ENCODE measurements at regions not wholly inside any gene's neighbourhood (a gene's known extent, or its start where the extent isn't known, plus 50 kb on each side); places are given as distances from the start of the nearest gene placed in this dataset.
"Not testable (repeated sequence)": the region's sequence is repeated elsewhere in the genome, so short reads cannot be mapped to it uniquely, and the experiment has no call there.

GRCh38 chr5:164119806-164120447, 614.5 kb downstream of the MAT2B start:
- DNase-seq (ENCODE audit: low read depth), result peak; percentile 8

DNA sequence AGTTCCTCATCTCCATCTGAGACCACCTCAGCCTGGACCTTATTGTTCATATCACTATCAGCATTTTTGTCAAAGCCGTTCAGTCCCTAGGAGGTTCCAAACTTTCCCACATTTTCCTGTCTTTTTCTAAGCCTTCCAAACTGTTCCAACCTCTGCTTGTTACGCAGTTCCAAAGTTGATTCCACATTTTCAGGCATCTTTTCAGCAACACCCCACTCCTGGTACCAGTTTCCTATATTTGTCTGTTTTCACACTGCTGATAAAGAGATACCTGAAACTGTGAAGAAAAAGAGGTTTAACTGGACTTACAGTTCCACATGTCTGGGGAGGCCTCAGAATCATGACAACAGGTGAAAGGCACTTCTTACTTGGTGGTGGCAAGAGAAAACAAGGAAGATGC, 622.1 kb downstream of the MAT2B start:
- no peak for DNase-seq (ENCODE audit: low read depth)

GRCh38 chr5:164132358-164132757, 626.9 kb downstream of the MAT2B start:
- DNase-seq (ENCODE audit: low read depth), result no peak

- no peak for DNase-seq (ENCODE audit: low read depth)
Measured at GRCh38 chr5:164137095-164137494, 631.7 kb downstream of the MAT2B start.

DNA sequence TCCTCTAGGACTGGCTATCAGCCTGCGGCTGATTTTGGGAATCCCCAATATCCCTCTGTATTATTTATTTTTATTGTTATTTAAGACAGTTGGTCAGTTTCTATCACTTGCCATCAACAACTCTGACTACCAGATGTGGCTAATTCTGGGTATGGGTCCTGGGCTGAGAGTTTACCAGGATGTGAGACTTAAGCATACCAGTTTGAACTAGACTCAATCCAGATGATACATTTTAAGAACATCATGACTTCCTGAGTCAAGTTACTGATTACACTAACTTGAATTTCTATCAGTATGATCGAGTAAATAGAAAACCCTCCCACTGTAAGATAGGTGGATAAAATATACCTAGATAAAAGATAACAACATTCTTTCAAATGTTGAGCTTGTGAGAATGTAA, 634.0 kb downstream of the MAT2B start:
- DNase-seq (ENCODE audit: low read depth), result no peak

DNA sequence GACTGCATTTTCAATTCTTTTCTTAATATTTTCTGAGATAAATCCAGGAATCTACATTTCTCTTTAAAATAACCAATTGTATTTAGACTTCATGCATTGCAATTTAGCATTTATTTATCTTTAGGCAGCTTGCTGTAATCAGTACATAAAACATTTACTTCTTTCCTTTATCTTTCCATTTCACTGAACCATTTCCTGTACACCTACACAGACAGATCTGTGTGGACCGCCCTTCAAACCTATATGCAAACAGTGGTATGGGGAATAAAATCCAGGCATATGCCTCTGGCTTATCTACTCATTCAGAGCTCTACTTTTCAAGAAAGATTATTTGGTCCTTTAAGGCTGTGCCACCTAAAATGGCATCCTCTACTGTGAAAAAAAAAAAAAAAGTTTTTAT, 640.0 kb downstream of the MAT2B start:
- DNase-seq (ENCODE audit: low read depth), result no peak

- no peak for DNase-seq (ENCODE audit: low read depth)
Measured at GRCh38 chr5:164146223-164146622, 640.8 kb downstream of the MAT2B start.

DNA sequence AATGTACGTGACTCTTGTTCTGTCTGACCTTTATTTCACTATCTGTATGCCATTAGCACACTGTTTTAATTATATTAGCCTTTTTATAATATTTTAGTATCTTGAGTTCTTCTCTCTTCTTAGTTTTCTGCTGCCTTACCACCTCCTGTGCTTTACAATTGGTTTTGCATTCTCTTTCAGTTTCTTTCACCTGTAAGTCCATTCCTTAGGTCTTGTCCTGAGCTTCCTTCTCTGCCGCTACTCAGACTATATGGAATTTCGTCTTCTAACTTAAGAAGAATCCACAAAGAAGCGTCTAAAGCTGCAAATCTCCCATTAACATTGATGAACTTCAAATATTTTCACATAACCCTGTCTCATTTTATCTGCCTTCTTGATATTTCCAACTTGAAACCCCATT, 642.9 kb downstream of the MAT2B start:
- DNase-seq (ENCODE audit: low read depth), result no peak

DNA sequence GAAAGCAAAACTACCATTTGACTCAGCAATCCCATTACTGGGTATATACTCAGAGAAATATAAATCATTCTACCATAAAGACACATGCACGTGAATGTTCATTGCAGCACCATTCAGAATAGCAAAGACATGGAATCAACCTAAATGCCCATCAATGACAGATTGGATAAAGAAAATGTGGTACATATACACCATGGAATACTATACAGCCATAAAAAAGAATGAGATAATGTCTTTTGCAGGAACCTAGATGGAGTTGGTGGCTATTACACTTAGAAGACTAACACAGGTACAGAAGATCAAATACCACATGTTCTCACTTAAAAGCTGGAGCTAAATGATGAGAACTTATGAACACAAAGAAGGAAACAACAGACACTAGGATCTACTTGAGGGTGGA, 647.1 kb downstream of the MAT2B start:
- not testable (repeated sequence) for DNase-seq (ENCODE audit: low read depth)

DNA sequence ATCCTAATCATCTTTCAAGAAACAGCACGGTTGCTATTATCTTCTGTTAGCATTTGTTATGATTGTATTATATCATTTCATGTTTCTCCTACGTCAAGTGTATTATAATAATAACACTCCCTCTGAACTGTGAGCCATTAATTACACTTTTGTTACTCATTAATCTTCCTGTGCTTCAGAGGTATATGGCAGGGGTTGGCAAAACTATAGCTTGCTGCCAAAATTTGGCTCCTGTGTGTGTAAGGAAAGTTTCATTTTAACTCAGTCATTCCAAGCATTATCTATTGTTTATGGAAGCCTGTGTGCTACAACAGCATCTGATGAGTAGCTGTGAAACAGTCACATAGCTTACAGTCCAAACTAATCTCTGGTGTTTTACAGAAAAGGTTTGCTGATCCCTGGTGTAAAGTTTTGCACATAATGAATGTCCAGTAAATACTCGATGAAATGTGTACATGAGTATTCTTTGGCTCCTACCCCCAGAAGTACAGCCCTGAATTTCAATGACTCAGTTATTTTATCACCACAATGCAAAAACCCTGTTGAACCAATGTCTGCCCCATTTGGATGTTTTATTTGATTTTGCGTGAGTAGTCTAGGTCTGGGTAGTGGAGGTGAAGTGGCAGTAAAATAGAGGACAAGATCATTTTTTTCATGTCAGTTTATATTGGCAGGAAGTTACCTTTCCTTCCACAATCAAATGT, 648.2 kb downstream of the MAT2B start:
- no peak for DNase-seq (ENCODE audit: low read depth)

GRCh38 chr5:164170814-164171213, 665.4 kb downstream of the MAT2B start:
- no peak for DNase-seq (ENCODE audit: low read depth)

DNA sequence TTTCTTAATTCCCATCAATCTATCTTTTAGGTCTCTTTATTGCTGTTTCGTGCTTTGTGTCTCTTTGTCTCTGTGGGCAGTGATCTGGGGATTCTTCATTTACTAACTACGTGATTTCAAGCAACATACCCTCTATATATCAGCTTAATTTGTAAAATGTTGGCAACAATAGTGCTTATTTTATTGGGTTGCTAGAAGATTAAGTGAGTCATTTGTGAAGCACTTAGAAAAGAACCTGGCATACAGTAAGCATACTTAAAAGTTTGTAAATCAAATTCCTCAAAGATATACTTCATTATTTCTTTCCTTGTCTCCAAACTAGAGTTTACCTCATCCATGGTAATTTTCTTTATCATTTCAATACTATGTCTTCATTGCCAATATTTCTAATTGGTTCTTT, 669.7 kb downstream of the MAT2B start:
- peak; percentile 25 for DNase-seq (ENCODE audit: low read depth)

DNA sequence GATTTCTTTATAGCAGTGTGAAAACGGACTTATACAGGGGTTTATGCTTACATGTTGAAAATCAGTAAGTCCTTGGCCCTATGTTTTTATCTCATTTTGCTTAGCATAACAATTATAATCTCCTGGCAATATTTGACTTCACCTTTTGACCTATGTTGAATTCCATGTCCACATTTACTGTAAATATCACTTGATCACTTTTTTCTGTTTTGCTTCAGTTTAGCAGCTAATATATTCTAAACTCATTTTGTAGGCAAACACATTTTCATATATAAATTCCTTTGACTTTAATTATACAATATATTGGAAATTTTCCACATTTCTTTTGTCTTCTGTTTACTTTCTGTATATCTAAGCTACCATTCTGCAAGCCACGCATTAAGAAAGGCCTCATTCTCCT, 674.0 kb downstream of the MAT2B start:
- DNase-seq (ENCODE audit: low read depth), result no peak

DNA sequence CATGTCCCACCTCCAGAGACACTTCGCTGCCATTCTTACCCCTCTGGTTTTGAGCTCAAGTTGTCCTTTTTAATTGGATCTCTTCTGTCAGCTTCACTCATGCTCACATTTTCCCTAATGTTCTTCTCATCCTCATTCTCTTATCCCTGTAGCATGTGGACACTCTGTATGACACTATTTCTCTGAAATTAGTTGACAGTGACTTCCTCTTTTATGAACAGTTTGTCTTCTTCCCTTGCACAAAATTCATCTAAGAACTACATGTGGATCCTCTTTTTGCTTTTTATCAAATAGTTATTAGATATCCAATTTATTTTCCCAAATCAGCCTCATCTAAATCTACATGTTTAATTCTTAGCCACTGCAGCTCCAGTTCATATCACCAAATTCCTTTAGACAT, 676.2 kb downstream of the MAT2B start:
- DNase-seq (ENCODE audit: low read depth), result no peak

DNA sequence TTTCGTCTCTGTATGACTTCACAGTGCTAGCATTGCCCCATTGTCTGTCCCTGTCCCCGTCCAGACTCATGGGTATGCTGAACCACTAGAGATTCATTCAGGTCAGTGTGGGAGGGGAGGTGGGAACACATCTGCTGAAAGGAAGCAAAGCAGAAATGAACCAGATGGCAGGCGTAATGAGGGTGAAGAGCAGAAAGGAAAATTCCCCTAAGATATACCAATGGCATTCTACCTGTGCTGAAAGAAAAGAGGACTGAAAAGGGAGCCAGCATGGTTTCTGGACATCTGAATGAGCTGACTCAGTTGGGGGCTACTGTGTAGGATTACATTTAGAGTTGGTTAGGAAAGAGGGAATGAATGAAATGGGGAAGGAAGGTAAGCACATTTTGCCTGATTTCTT, 678.7 kb downstream of the MAT2B start:
- DNase-seq (ENCODE audit: low read depth), result no peak

DNA sequence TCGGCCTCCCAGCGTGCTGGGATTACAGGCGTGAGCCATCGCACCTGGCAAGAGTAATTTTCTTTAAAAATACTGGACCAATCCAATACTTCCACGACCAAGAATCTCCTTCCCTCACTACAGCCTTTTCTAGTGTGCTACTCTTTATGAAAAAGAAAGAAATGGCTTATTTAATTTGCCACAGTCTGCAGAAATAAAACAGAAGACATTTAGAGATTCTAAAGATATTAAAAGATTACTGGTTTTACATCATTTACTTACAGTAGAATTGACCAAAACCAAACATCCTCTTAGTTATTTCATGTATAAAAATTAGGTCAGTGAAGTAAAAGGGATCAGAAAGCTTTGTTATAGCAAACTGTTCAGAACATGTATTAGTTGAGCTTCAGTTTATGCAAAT, 679.6 kb downstream of the MAT2B start:
- DNase-seq (ENCODE audit: low read depth), result no peak

- no peak for DNase-seq (ENCODE audit: low read depth)
Measured at GRCh38 chr5:164186550-164186949, 681.1 kb downstream of the MAT2B start.

- DNase-seq (ENCODE audit: low read depth), result no peak
Measured at GRCh38 chr5:164187785-164188184, 682.4 kb downstream of the MAT2B start.

GRCh38 chr5:164188733-164189148, 683.3 kb downstream of the MAT2B start:
- DNase-seq (ENCODE audit: low read depth), result no peak

- DNase-seq (ENCODE audit: low read depth), result peak; percentile 43
Measured at GRCh38 chr5:164191240-164191639, 685.8 kb downstream of the MAT2B start.

GRCh38 chr5:164202338-164202737, 696.9 kb downstream of the MAT2B start:
- DNase-seq (ENCODE audit: low read depth), result peak; percentile 33

GRCh38 chr5:164203581-164204225, 698.3 kb downstream of the MAT2B start:
- peak; percentile 46 for DNase-seq (ENCODE audit: low read depth)

DNA sequence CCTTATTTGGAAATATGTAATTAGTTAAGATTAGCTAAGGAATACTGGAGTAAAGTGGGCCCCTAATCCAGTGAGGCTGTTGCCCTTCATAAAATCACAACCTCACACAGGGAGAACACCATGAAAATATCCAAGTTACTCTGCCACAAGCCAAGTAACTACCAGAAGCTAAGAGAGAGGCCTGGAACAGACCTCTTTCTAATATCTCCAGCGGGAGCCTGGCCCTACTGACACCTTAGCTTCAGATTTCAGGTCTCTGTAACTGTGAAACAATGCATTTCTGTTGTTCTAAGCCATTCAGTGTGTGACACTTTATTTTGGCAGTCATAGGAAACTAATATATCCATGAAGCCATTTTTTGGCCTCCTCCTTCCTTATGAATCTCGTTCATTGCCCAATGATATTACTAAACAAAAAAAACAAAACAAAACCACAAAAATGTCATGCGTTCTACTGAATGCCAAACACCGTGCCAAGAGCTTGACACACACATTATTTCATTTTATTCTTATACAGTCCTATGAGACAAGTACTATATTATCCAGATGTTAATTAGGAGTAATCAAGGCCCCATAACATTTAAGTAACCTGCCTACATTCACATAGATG, 699.0 kb downstream of the MAT2B start:
- peak; percentile 60 for DNase-seq (ENCODE audit: low read depth)

All from ELR (cell line).